HL-60 (cell line): ENCODE measurements at regions not wholly inside any gene's neighbourhood (a gene's known extent, or its start where the extent isn't known, plus 50 kb on each side); places are given as distances from the start of the nearest gene placed in this dataset.
"Not testable (repeated sequence)": the region's sequence is repeated elsewhere in the genome, so short reads cannot be mapped to it uniquely, and the experiment has no call there.

Experiments used
- DNase-seq, 2 experiments: peaks; one replicate each; pipeline ENCODE4 v3.0.0-alpha.2; 2010 to 2020; ENCODE audit warnings: low read depth in 1 of 2, low spot score in 1 of 2
- H3K27ac ChIP-seq: fragments of 250-450 bp; sonication (Bioruptor Pico); replicated peaks from 2 replicates; pipeline ENCODE4 v1.5.1; 2020; ENCODE audit warnings: mild to moderate bottlenecking, moderate library complexity
- H3K27me3 ChIP-seq: fragments of 250-450 bp; sonication (Bioruptor Pico); 2 replicates; pipeline ENCODE4 v1.5.1; 2021; ENCODE audit warnings: mild to moderate bottlenecking, moderate library complexity; ENCODE audit not compliant: insufficient read depth, poor library complexity, severe bottlenecking
- H3K4me3 ChIP-seq: replicated peaks from 2 replicates; pipeline ENCODE4 v1.5.1; 2011; ENCODE audit warnings: mild to moderate bottlenecking, control low read depth, low read length; ENCODE audit not compliant: insufficient read depth
- CTCF ChIP-seq: IDR thresholded peaks from one replicate; pipeline ENCODE4 v1.5.1; 2011; ENCODE audit warnings: low read length, control low read depth, inconsistent platforms; ENCODE audit not compliant: insufficient read depth
- GABPA ChIP-seq: IDR thresholded peaks from 2 replicates; pipeline ENCODE4 v1.6.1; 2012; ENCODE audit warnings: low read depth
- POLR2AphosphoS5 ChIP-seq: IDR thresholded peaks from 2 replicates; pipeline ENCODE4 v1.6.1; 2012; ENCODE audit warnings: low read depth
- REST ChIP-seq: IDR thresholded peaks from 2 replicates; pipeline ENCODE4 v1.6.1; 2012; ENCODE audit warnings: low read depth; ENCODE audit not compliant: insufficient replicate concordance
- SPI1 ChIP-seq: IDR thresholded peaks from 2 replicates; pipeline ENCODE4 v1.6.1; 2012; ENCODE audit warnings: low read depth, mild to moderate bottlenecking, borderline replicate concordance

GRCh38 chr6:23842760-23843159 lies 283.3 kb upstream of the NRSN1 start:
- Histone ChIP-seq H3K27ac (no peak overlapping the region), H3K4me3 (no peak overlapping the region), H3K27me3 (no peaks in the 10 kb centered on the region)
- TF ChIP-seq SPI1 = no peak
- no peak for DNase-seq

GRCh38 chr6:23851522-23851921 lies 274.5 kb upstream of the NRSN1 start:
- Histone ChIP-seq H3K27ac (no peak overlapping the region), H3K4me3 (no peak overlapping the region), H3K27me3 (no peaks in the 10 kb centered on the region)
- TF ChIP-seq REST = no peak
- TF ChIP-seq POLR2AphosphoS5 = no peak
- no peak for TF ChIP-seq CTCF
- no peak for TF ChIP-seq GABPA
- TF ChIP-seq SPI1 = no peak
- no peak for DNase-seq

GRCh38 chr6:23853566-23854133 lies 272.4 kb upstream of the NRSN1 start:
- H3K27me3 ChIP-seq, H3K4me3 ChIP-seq, DNase-seq, H3K27ac ChIP-seq: not testable (repeated sequence)

GRCh38 chr6:23854154-23854553 lies 271.9 kb upstream of the NRSN1 start:
- not testable (repeated sequence) for H3K4me3 ChIP-seq, H3K27me3 ChIP-seq, H3K27ac ChIP-seq, DNase-seq

- Histone ChIP-seq H3K27me3 (no peaks in the 10 kb centered on the region), H3K27ac (no peak overlapping the region), H3K4me3 (no peak overlapping the region)
- TF ChIP-seq CTCF = no peak
- no peak for TF ChIP-seq GABPA
- TF ChIP-seq REST = no peak
- TF ChIP-seq SPI1 = no peak
- no peak for TF ChIP-seq POLR2AphosphoS5
- DNase-seq = no peak
Observed at GRCh38 chr6:23855497-23856116, 270.4 kb upstream of the NRSN1 start.
